SU-DHL-6 (cell line): ENCODE measurements at regions not wholly inside any gene's neighbourhood (a gene's known extent, or its start where the extent isn't known, plus 50 kb on each side); places are given as distances from the start of the nearest gene placed in this dataset.

ENCODE experiments used
- H2AFZ ChIP-seq: fragments of 200-600 bp; sonication (generic); 2 replicates; pipeline ENCODE4 v1.6.1; 2014; ENCODE audit warnings: low read depth, mild to moderate bottlenecking, moderate library complexity, mixed read lengths, antibody characterized with exemption, low read length; ENCODE audit not compliant: severe bottlenecking
- H3F3A ChIP-seq: fragments of 200-600 bp; shearing (Covaris generic); 2 replicates; pipeline ENCODE4 v1.6.0; 2016; ENCODE audit warnings: antibody characterized with exemption, mild to moderate bottlenecking; ENCODE audit not compliant: insufficient read depth
- H3K27ac ChIP-seq: fragments of 200-600 bp; sonication (generic); 2 replicates; pipeline ENCODE4 v1.5.1; 2016; ENCODE audit warnings: low read depth, mild to moderate bottlenecking, low read length, moderate library complexity, mixed read lengths
- H3K27me3 ChIP-seq: fragments of 200-600 bp; sonication (generic), shearing (Covaris generic); 2 replicates; pipeline ENCODE4 v1.6.0; 2014; ENCODE audit warnings: mild to moderate bottlenecking, low read length
- H3K36me3 ChIP-seq: fragments of 200-600 bp; sonication (generic); 2 replicates; pipeline ENCODE4 v1.6.1; 2014; ENCODE audit warnings: mild to moderate bottlenecking, low read length, mixed read lengths
- H3K4me2 ChIP-seq: fragments of 300-600, 200-600 bp; shearing (Covaris generic), sonication (generic); 2 replicates; pipeline ENCODE4 v1.6.0; 2014; ENCODE audit warnings: low read length, low read depth, mild to moderate bottlenecking; ENCODE audit not compliant: poor library complexity, severe bottlenecking
- H3K4me3 ChIP-seq: fragments of 200-600 bp; sonication (generic); 2 replicates; pipeline ENCODE4 v1.5.1; 2014; ENCODE audit warnings: antibody characterized with exemption, low read length, mild to moderate bottlenecking, mixed read lengths; ENCODE audit not compliant: insufficient read depth, poor library complexity, severe bottlenecking
- H3K79me2 ChIP-seq: fragments of 200-600 bp; sonication (generic); 2 replicates; pipeline ENCODE4 v1.6.1; 2014; ENCODE audit warnings: mild to moderate bottlenecking, low read length, moderate library complexity; ENCODE audit not compliant: insufficient read depth
- H3K9ac ChIP-seq: fragments of 200-600 bp; sonication (generic); 2 replicates; pipeline ENCODE4 v1.7.0; 2014; ENCODE audit warnings: mild to moderate bottlenecking, low read length
- H3K9me2 ChIP-seq: fragments of 200-600 bp; sonication (generic); replicated peaks from 2 replicates; pipeline ENCODE4 v1.6.1; 2014; ENCODE audit warnings: low read length; ENCODE audit not compliant: insufficient read depth
- H3K9me3 ChIP-seq: fragments of 200-600 bp; sonication (generic); 2 replicates; pipeline ENCODE4 v1.6.1; 2014; ENCODE audit warnings: low read length, mixed read lengths; ENCODE audit not compliant: insufficient read depth
- H4K20me1 ChIP-seq: fragments of 200-600 bp; sonication (generic); 2 replicates; pipeline ENCODE4 v1.6.1; 2014; ENCODE audit warnings: low read depth, mild to moderate bottlenecking, antibody characterized with exemption, low read length, moderate library complexity, mixed read lengths
- CTCF ChIP-seq: fragments of 200-600 bp; sonication (generic); IDR thresholded peaks from one replicate; pipeline ENCODE4 v1.5.1; 2017; ENCODE audit warnings: antibody characterized with exemption, mild to moderate bottlenecking, low read length, moderate library complexity; ENCODE audit not compliant: insufficient read depth, poor library complexity, severe bottlenecking
- EZH2phosphoT487 ChIP-seq: fragments of 200-600 bp; sonication (generic), shearing (Covaris generic); conservative IDR thresholded peaks from 2 replicates; pipeline ENCODE4 v1.6.1; 2018; ENCODE audit warnings: mild to moderate bottlenecking, antibody characterized with exemption, low read length, moderate library complexity, mixed read lengths

GRCh38 chr5:63250939-63251338 lies 672.3 kb downstream of the LRRC70 start:
- no peak overlapping the region for H3K9ac ChIP-seq
- no peak overlapping the region for H2AFZ ChIP-seq
- H3K27ac ChIP-seq: no peak overlapping the region
- no peak overlapping the region for H3K4me3 ChIP-seq
- H3K79me2 ChIP-seq: no peaks in the 10 kb centered on the region
- H4K20me1 ChIP-seq: no peaks in the 10 kb centered on the region
- TF ChIP-seq CTCF (no peak), EZH2phosphoT487 (no peak)
- no peaks in the 10 kb centered on the region for H3K36me3 ChIP-seq
- no peaks in the 10 kb centered on the region for H3F3A ChIP-seq
- no peak overlapping the region for H3K4me2 ChIP-seq
- H3K27me3 ChIP-seq: no peaks in the 10 kb centered on the region
- H3K9me3 ChIP-seq: no peaks in the 10 kb centered on the region
- H3K9me2 ChIP-seq: no peaks in the 10 kb centered on the region

GRCh38 chr5:63249960-63250359 lies 671.3 kb downstream of the LRRC70 start:
- H3K9me2 ChIP-seq: no peaks in the 10 kb centered on the region
- H4K20me1 ChIP-seq: no peaks in the 10 kb centered on the region
- TF ChIP-seq CTCF (no peak), EZH2phosphoT487 (no peak)
- H3F3A ChIP-seq: no peaks in the 10 kb centered on the region
- no peak overlapping the region for H2AFZ ChIP-seq
- no peak overlapping the region for H3K4me3 ChIP-seq
- H3K27ac ChIP-seq: no peak overlapping the region
- H3K4me2 ChIP-seq: no peak overlapping the region
- no peaks in the 10 kb centered on the region for H3K27me3 ChIP-seq
- no peaks in the 10 kb centered on the region for H3K79me2 ChIP-seq
- no peaks in the 10 kb centered on the region for H3K9me3 ChIP-seq
- H3K36me3 ChIP-seq: no peaks in the 10 kb centered on the region
- no peak overlapping the region for H3K9ac ChIP-seq

GRCh38 chr5:63247651-63248050 lies 669.0 kb downstream of the LRRC70 start:
- Histone ChIP-seq H3K27me3 (no peaks in the 10 kb centered on the region), H3K9me2 (no peaks in the 10 kb centered on the region), H3F3A (no peaks in the 10 kb centered on the region), H3K79me2 (no peaks in the 10 kb centered on the region), H2AFZ (no peak overlapping the region), H3K9me3 (no peaks in the 10 kb centered on the region), H4K20me1 (no peaks in the 10 kb centered on the region), H3K4me3 (no peak overlapping the region), H3K9ac (no peak overlapping the region), H3K36me3 (no peaks in the 10 kb centered on the region), H3K4me2 (no peak overlapping the region), H3K27ac (no peak overlapping the region)
- TF ChIP-seq CTCF (no peak), EZH2phosphoT487 (no peak)
